ENCODE measurements at regions not wholly inside any gene's neighbourhood (a gene's known extent, or its start where the extent isn't known, plus 50 kb on each side); places are given as distances from the start of the nearest gene placed in this dataset.

DNA sequence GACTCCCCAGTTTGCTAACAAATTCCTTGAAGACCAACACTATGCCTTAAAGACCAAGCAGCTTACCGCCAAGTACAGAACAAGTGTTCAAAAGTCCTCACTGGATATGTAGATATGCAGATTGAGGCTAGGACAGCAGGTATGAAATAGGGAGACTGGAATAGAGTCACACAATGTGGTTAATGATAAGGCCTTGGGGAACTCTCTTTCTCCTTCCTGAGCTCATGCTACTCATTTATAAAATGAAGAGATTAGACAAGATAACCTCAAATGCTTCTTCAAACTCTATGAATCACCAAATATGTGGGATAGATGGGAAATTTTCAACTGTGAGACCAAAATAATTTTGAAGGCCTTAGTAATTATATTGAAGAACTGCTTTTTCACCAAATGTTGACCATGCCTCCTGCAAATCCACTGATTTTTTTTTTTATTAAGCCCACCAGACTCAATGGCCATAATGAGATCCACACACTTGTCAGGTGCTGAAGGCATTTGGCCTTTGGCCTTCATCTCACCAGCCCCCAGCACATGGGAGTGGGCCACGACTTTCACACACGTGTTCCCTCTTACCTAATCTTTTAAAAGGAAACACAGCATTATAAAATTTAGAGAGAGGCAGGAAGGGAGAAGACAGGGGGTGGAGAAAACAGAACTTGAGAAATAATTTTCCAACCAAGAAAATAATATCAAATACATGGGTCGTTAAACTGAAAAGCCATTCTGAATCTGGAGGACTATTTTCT, 181.5 kb downstream of the EN1 start:
- WGBS (ENCODE audit: insufficient coverage, insufficient replicate concordance, low lambda C conversion rate, missing lambda C conversion rate): 10% methylated on average over 4 of the region's 4 CpGs
- Histone ChIP-seq H3K27me3 (replicated peaks in 1 of 2; ENCODE audit: control insufficient read depth in 2 of 2, insufficient read depth in 2 of 2, low read length in 1 of 2) (no peaks in the 10 kb centered on the region), H4K20me1 (ENCODE audit: control insufficient read depth, insufficient read depth) (no peaks in the 10 kb centered on the region), H3K79me2 (ENCODE audit: control insufficient read depth, insufficient read depth, low read length) (no peaks in the 10 kb centered on the region), H3K4me3 (no peak overlapping the region), H3K27ac (ENCODE audit: control insufficient read depth, insufficient read depth) (no peak overlapping the region), H3K9me3 (replicated peaks; ENCODE audit: control insufficient read depth, insufficient read depth, low read length) (no peaks in the 10 kb centered on the region), H3K36me3 (ENCODE audit: control insufficient read depth in 2 of 2, insufficient read depth in 2 of 2, low read length in 1 of 2) (no peaks in the 10 kb centered on the region), H3K4me2 (ENCODE audit: control insufficient read depth, insufficient read depth) (no peak overlapping the region), H3K4me1 (ENCODE audit: control insufficient read depth, insufficient read depth, low read length) (no peaks in the 10 kb centered on the region), H2AFZ (ENCODE audit: control insufficient read depth, low read depth, low read length) (no peak overlapping the region), H3K9ac (ENCODE audit: control insufficient read depth, insufficient read depth, low read length) (no peak overlapping the region)
- intact Hi-C loops (cut with micrococcal nuclease; ENCODE audit: unreplicated experiment): no loop called here
- ChIA-PET RAD21 (ENCODE audit: unreplicated experiment) (no interaction called here), CTCF (interaction anchor here (0.9 kb wide), 1 partner anchor 190 kb away, joined by 3 read pairs; no protein-coding TSS in a partner anchor), POLR2A (no interaction called here), SMC1A (ENCODE audit: uncharacterized antibody, unreplicated experiment) (no interaction called here)
- DNase-seq (ENCODE audit: low read depth, low spot score): no peak
- no peak for FAIRE-seq
- in situ Hi-C loops (cut with MboI): no loop called here
- ATAC-seq: no peak
- BruUV-seq (replicated peaks): no TSS peak
- no peak for TF ChIP-seq SREBF2 (IDR thresholded peaks at IDR 0.05; ENCODE audit: low read length)
- TF ChIP-seq ZNF207 (IDR thresholded peaks at IDR 0.05; ENCODE audit: borderline replicate concordance): no peak
- TF ChIP-seq, protein P1, sequence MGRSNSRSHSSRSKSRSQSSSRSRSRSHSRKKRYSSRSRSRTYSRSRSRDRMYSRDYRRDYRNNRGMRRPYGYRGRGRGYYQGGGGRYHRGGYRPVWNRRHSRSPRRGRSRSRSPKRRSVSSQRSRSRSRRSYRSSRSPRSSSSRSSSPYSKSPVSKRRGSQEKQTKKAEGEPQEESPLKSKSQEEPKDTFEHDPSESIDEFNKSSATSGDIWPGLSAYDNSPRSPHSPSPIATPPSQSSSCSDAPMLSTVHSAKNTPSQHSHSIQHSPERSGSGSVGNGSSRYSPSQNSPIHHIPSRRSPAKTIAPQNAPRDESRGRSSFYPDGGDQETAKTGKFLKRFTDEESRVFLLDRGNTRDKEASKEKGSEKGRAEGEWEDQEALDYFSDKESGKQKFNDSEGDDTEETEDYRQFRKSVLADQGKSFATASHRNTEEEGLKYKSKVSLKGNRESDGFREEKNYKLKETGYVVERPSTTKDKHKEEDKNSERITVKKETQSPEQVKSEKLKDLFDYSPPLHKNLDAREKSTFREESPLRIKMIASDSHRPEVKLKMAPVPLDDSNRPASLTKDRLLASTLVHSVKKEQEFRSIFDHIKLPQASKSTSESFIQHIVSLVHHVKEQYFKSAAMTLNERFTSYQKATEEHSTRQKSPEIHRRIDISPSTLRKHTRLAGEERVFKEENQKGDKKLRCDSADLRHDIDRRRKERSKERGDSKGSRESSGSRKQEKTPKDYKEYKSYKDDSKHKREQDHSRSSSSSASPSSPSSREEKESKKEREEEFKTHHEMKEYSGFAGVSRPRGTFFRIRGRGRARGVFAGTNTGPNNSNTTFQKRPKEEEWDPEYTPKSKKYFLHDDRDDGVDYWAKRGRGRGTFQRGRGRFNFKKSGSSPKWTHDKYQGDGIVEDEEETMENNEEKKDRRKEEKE (IDR thresholded peaks at IDR 0.05): no peak
- TF ChIP-seq GATAD2B (conservative IDR thresholded peaks at IDR 0.05; ENCODE audit: low read depth): no peak
- TF ChIP-seq, protein P2, sequence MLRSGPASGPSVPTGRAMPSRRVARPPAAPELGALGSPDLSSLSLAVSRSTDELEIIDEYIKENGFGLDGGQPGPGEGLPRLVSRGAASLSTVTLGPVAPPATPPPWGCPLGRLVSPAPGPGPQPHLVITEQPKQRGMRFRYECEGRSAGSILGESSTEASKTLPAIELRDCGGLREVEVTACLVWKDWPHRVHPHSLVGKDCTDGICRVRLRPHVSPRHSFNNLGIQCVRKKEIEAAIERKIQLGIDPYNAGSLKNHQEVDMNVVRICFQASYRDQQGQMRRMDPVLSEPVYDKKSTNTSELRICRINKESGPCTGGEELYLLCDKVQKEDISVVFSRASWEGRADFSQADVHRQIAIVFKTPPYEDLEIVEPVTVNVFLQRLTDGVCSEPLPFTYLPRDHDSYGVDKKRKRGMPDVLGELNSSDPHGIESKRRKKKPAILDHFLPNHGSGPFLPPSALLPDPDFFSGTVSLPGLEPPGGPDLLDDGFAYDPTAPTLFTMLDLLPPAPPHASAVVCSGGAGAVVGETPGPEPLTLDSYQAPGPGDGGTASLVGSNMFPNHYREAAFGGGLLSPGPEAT (IDR thresholded peaks at IDR 0.05; ENCODE audit: low read depth): no peak
- TF ChIP-seq, protein P3, sequence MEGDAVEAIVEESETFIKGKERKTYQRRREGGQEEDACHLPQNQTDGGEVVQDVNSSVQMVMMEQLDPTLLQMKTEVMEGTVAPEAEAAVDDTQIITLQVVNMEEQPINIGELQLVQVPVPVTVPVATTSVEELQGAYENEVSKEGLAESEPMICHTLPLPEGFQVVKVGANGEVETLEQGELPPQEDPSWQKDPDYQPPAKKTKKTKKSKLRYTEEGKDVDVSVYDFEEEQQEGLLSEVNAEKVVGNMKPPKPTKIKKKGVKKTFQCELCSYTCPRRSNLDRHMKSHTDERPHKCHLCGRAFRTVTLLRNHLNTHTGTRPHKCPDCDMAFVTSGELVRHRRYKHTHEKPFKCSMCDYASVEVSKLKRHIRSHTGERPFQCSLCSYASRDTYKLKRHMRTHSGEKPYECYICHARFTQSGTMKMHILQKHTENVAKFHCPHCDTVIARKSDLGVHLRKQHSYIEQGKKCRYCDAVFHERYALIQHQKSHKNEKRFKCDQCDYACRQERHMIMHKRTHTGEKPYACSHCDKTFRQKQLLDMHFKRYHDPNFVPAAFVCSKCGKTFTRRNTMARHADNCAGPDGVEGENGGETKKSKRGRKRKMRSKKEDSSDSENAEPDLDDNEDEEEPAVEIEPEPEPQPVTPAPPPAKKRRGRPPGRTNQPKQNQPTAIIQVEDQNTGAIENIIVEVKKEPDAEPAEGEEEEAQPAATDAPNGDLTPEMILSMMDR (IDR thresholded peaks at IDR 0.05 in 2 of 3, conservative IDR thresholded peaks at IDR 0.05 in 1 of 3; ENCODE audit: control insufficient read depth in 2 of 3, extremely low read depth in 1 of 3, insufficient read depth in 1 of 3, low read depth in 3 of 3, low read length in 3 of 3): no peak
- TF ChIP-seq, protein P4, sequence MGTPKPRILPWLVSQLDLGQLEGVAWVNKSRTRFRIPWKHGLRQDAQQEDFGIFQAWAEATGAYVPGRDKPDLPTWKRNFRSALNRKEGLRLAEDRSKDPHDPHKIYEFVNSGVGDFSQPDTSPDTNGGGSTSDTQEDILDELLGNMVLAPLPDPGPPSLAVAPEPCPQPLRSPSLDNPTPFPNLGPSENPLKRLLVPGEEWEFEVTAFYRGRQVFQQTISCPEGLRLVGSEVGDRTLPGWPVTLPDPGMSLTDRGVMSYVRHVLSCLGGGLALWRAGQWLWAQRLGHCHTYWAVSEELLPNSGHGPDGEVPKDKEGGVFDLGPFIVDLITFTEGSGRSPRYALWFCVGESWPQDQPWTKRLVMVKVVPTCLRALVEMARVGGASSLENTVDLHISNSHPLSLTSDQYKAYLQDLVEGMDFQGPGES (IDR thresholded peaks at IDR 0.05): no peak
- TF ChIP-seq, protein P5, sequence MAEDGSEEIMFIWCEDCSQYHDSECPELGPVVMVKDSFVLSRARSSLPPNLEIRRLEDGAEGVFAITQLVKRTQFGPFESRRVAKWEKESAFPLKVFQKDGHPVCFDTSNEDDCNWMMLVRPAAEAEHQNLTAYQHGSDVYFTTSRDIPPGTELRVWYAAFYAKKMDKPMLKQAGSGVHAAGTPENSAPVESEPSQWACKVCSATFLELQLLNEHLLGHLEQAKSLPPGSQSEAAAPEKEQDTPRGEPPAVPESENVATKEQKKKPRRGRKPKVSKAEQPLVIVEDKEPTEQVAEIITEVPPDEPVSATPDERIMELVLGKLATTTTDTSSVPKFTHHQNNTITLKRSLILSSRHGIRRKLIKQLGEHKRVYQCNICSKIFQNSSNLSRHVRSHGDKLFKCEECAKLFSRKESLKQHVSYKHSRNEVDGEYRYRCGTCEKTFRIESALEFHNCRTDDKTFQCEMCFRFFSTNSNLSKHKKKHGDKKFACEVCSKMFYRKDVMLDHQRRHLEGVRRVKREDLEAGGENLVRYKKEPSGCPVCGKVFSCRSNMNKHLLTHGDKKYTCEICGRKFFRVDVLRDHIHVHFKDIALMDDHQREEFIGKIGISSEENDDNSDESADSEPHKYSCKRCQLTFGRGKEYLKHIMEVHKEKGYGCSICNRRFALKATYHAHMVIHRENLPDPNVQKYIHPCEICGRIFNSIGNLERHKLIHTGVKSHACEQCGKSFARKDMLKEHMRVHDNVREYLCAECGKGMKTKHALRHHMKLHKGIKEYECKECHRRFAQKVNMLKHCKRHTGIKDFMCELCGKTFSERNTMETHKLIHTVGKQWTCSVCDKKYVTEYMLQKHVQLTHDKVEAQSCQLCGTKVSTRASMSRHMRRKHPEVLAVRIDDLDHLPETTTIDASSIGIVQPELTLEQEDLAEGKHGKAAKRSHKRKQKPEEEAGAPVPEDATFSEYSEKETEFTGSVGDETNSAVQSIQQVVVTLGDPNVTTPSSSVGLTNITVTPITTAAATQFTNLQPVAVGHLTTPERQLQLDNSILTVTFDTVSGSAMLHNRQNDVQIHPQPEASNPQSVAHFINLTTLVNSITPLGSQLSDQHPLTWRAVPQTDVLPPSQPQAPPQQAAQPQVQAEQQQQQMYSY (CRISPR knock-in tag; IDR thresholded peaks at IDR 0.05): no peak
- TF ChIP-seq, protein P6, sequence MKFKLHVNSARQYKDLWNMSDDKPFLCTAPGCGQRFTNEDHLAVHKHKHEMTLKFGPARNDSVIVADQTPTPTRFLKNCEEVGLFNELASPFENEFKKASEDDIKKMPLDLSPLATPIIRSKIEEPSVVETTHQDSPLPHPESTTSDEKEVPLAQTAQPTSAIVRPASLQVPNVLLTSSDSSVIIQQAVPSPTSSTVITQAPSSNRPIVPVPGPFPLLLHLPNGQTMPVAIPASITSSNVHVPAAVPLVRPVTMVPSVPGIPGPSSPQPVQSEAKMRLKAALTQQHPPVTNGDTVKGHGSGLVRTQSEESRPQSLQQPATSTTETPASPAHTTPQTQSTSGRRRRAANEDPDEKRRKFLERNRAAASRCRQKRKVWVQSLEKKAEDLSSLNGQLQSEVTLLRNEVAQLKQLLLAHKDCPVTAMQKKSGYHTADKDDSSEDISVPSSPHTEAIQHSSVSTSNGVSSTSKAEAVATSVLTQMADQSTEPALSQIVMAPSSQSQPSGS (IDR thresholded peaks at IDR 0.05; ENCODE audit: low read length): no peak

Measured in GM12878 (cell line).